Type B pancreatic cell (in vitro differentiated cells): ENCODE measurements at regions not wholly inside any gene's neighbourhood (a gene's known extent, or its start where the extent isn't known, plus 50 kb on each side); places are given as distances from the start of the nearest gene placed in this dataset.

Experiments used
- DNase-seq: peaks from one replicate; pipeline ENCODE4 v3.0.0; 2021; ENCODE audit warnings: mixed read lengths; ENCODE audit not compliant: unreplicated experiment; ENCODE audit errors: extremely low spot score
- H3K27ac Mint-ChIP-seq: 2 replicates; pipeline ENCODE4 v1.8.0; 2021; ENCODE audit warnings: mild to moderate bottlenecking, mixed read lengths
- H3K27me3 Mint-ChIP-seq: 2 replicates; pipeline ENCODE4 v1.8.0; 2021; ENCODE audit warnings: mixed read lengths
- H3K36me3 Mint-ChIP-seq: 2 replicates; pipeline ENCODE4 v1.8.0; 2021; ENCODE audit warnings: mixed read lengths
- H3K4me1 Mint-ChIP-seq: one replicate; pipeline ENCODE4 v1.8.0; 2021; ENCODE audit warnings: mixed read lengths; ENCODE audit not compliant: unreplicated experiment
- H3K4me3 Mint-ChIP-seq: 2 replicates; pipeline ENCODE4 v1.8.0; 2021; ENCODE audit warnings: mild to moderate bottlenecking, mixed read lengths
- H3K9me3 Mint-ChIP-seq: 2 replicates; pipeline ENCODE4 v1.8.0; 2021; ENCODE audit warnings: mixed read lengths
- TF ChIP-seq, protein P1 (sequence below): fragments of 200-600 bp; sonication (generic); conservative IDR thresholded peaks from 2 replicates; pipeline ENCODE4 v1.5.0; 2021; ENCODE audit warnings: antibody characterized with exemption, mild to moderate bottlenecking

- H3K4me1 Mint-ChIP-seq = no peaks in the 10 kb centered on the region
- H3K9me3 Mint-ChIP-seq = no peaks in the 10 kb centered on the region
- no peaks in the 10 kb centered on the region for H3K36me3 Mint-ChIP-seq
- no peak overlapping the region for H3K27ac Mint-ChIP-seq
- H3K27me3 Mint-ChIP-seq = no peaks in the 10 kb centered on the region
- H3K4me3 Mint-ChIP-seq = no peak overlapping the region
- DNase-seq = no peak
- TF ChIP-seq, protein P1, sequence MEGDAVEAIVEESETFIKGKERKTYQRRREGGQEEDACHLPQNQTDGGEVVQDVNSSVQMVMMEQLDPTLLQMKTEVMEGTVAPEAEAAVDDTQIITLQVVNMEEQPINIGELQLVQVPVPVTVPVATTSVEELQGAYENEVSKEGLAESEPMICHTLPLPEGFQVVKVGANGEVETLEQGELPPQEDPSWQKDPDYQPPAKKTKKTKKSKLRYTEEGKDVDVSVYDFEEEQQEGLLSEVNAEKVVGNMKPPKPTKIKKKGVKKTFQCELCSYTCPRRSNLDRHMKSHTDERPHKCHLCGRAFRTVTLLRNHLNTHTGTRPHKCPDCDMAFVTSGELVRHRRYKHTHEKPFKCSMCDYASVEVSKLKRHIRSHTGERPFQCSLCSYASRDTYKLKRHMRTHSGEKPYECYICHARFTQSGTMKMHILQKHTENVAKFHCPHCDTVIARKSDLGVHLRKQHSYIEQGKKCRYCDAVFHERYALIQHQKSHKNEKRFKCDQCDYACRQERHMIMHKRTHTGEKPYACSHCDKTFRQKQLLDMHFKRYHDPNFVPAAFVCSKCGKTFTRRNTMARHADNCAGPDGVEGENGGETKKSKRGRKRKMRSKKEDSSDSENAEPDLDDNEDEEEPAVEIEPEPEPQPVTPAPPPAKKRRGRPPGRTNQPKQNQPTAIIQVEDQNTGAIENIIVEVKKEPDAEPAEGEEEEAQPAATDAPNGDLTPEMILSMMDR = no peak
These were observed 570.0 kb downstream of the MMUT start for GRCh38 chr6:48893048-48893447.

DNA sequence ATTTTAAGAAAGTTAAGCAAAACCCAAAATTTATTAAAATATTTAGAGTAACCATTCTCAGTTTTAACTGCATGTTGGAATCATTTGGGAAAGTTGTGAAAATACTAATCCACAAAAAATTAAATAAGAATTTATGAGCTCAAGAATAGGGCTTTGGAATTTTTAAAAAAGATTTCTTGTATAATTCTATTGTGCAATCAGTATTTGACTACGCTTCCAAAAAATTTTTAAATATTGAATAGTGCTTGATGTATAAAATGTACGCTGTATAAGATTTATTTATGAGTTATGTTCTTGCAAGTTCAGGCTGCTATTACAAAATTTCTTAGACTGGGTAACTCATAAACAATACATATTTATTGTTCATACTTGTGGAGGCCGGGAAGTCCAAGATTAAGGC lies 571.7 kb downstream of the MMUT start:
- H3K9me3 Mint-ChIP-seq = no peaks in the 10 kb centered on the region
- H3K27me3 Mint-ChIP-seq = no peaks in the 10 kb centered on the region
- TF ChIP-seq, protein P1 = no peak
- H3K36me3 Mint-ChIP-seq = no peaks in the 10 kb centered on the region
- H3K4me1 Mint-ChIP-seq = no peaks in the 10 kb centered on the region
- no peak overlapping the region for H3K27ac Mint-ChIP-seq
- H3K4me3 Mint-ChIP-seq = no peak overlapping the region
- DNase-seq = no peak

GRCh38 chr6:48889429-48889828 lies 573.6 kb downstream of the MMUT start:
- Mint-ChIP-seq H3K9me3 (no peaks in the 10 kb centered on the region), H3K27me3 (no peaks in the 10 kb centered on the region), H3K27ac (no peak overlapping the region), H3K4me3 (no peak overlapping the region), H3K4me1 (no peaks in the 10 kb centered on the region), H3K36me3 (no peaks in the 10 kb centered on the region)
- DNase-seq = no peak
- TF ChIP-seq, protein P1 = no peak

- H3K4me3 Mint-ChIP-seq = no peak overlapping the region
- H3K36me3 Mint-ChIP-seq = no peaks in the 10 kb centered on the region
- no peak for DNase-seq
- TF ChIP-seq, protein P1 = no peak
- H3K27ac Mint-ChIP-seq = no peak overlapping the region
- H3K27me3 Mint-ChIP-seq = no peaks in the 10 kb centered on the region
- H3K4me1 Mint-ChIP-seq = no peaks in the 10 kb centered on the region
- no peaks in the 10 kb centered on the region for H3K9me3 Mint-ChIP-seq
These were observed 579.9 kb downstream of the MMUT start for GRCh38 chr6:48883116-48883515.

- no peaks in the 10 kb centered on the region for H3K36me3 Mint-ChIP-seq
- H3K27ac Mint-ChIP-seq = no peak overlapping the region
- no peak for DNase-seq
- no peak overlapping the region for H3K4me3 Mint-ChIP-seq
- peaks cover 4% of the 10 kb centered on the region for H3K9me3 Mint-ChIP-seq
- H3K27me3 Mint-ChIP-seq = no peaks in the 10 kb centered on the region
- TF ChIP-seq, protein P1 = no peak
- no peaks in the 10 kb centered on the region for H3K4me1 Mint-ChIP-seq
These were observed 581.5 kb downstream of the MMUT start for GRCh38 chr6:48881551-48881950.

- no peak overlapping the region for H3K4me3 Mint-ChIP-seq
- TF ChIP-seq, protein P1 = no peak
- H3K9me3 Mint-ChIP-seq = no peaks in the 10 kb centered on the region
- H3K36me3 Mint-ChIP-seq = no peaks in the 10 kb centered on the region
- H3K27ac Mint-ChIP-seq = no peak overlapping the region
- H3K27me3 Mint-ChIP-seq = no peaks in the 10 kb centered on the region
- DNase-seq = no peak
- H3K4me1 Mint-ChIP-seq = no peaks in the 10 kb centered on the region
These were observed 593.5 kb downstream of the MMUT start for GRCh38 chr6:48869595-48869994.
